ENCODE measurements at regions not wholly inside any gene's neighbourhood (a gene's known extent, or its start where the extent isn't known, plus 50 kb on each side); places are given as distances from the start of the nearest gene placed in this dataset.
"Not testable (repeated sequence)": the region's sequence is repeated elsewhere in the genome, so short reads cannot be mapped to it uniquely, and the experiment has no call there.

- Histone ChIP-seq H3K79me1 (ENCODE audit: low read length) (no peaks in the 10 kb centered on the region), H3K79me2 (ENCODE audit: control insufficient read depth, insufficient read depth, low read length, poor library complexity) (no peaks in the 10 kb centered on the region), H3K4me3 (ENCODE audit: low read depth, low read length) (no peak overlapping the region), H2BK12ac (ENCODE audit: low read length) (no peak overlapping the region), H2AFZ (ENCODE audit: insufficient read depth, low read length, poor library complexity) (no peak overlapping the region), H3K36me3 (ENCODE audit: control insufficient read depth in 1 of 2, insufficient read depth in 2 of 2, low read length in 2 of 2) (no peaks in the 10 kb centered on the region), H2AK5ac (ENCODE audit: low read length) (no peak overlapping the region), H3K27me3 (ENCODE audit: insufficient read depth, low read length) (no peaks in the 10 kb centered on the region), H4K8ac (ENCODE audit: low read depth, low read length) (no peak overlapping the region), H3K27ac (ENCODE audit: low read depth, low read length) (no peak overlapping the region), H3K9me3 (ENCODE audit: insufficient read depth, low read depth, low read length) (no peaks in the 10 kb centered on the region), H3K23ac (ENCODE audit: low read length) (no peak overlapping the region), H4K91ac (ENCODE audit: low read depth, low read length) (no peak overlapping the region), H3K18ac (ENCODE audit: low read length) (no peak overlapping the region), H3K14ac (ENCODE audit: low read length) (no peak overlapping the region), H2BK120ac (ENCODE audit: insufficient read depth, low read length, poor library complexity) (no peak overlapping the region), H4K12ac (ENCODE audit: low read depth, low read length) (no peak overlapping the region), H3K4me1 (ENCODE audit: control insufficient read depth in 1 of 2, insufficient read depth in 2 of 2, low read length in 2 of 2) (no peaks in the 10 kb centered on the region), H3K4ac (ENCODE audit: low read depth, low read length) (no peak overlapping the region), H3K9ac (ENCODE audit: low read length) (no peak overlapping the region), H3K4me2 (ENCODE audit: low read length) (no peak overlapping the region), H2BK5ac (ENCODE audit: low read depth, low read length, poor library complexity) (no peak overlapping the region)
- no CpG with 5 or more reads among the region's 4 CpGs for WGBS (ENCODE audit: extremely low coverage, insufficient coverage, insufficient read length)
- no peak for DNase-seq
These were observed 558.8 kb upstream of the CHAC2 start for GRCh38 chr2:53208815-53209214.

GRCh38 chr2:53206226-53206625, 561.4 kb upstream of the CHAC2 start:
- not testable (repeated sequence) for DNase-seq; H3K9ac ChIP-seq (ENCODE audit: low read length); H3K9me3 ChIP-seq (ENCODE audit: insufficient read depth, low read depth, low read length); H3K36me3 ChIP-seq (ENCODE audit: control insufficient read depth in 1 of 2, insufficient read depth in 2 of 2, low read length in 2 of 2); H2AK5ac ChIP-seq (ENCODE audit: low read length); H3K4ac ChIP-seq (ENCODE audit: low read depth, low read length); H3K14ac ChIP-seq (ENCODE audit: low read length); H3K27ac ChIP-seq (ENCODE audit: low read depth, low read length); H3K4me2 ChIP-seq (ENCODE audit: low read length); H3K79me2 ChIP-seq (ENCODE audit: control insufficient read depth, insufficient read depth, low read length, poor library complexity); H3K23ac ChIP-seq (ENCODE audit: low read length); H3K27me3 ChIP-seq (ENCODE audit: insufficient read depth, low read length); H3K79me1 ChIP-seq (ENCODE audit: low read length); H2BK5ac ChIP-seq (ENCODE audit: low read depth, low read length, poor library complexity); H2BK12ac ChIP-seq (ENCODE audit: low read length); H3K18ac ChIP-seq (ENCODE audit: low read length); H3K4me3 ChIP-seq (ENCODE audit: low read depth, low read length); H2BK120ac ChIP-seq (ENCODE audit: insufficient read depth, low read length, poor library complexity); H4K91ac ChIP-seq (ENCODE audit: low read depth, low read length); H4K8ac ChIP-seq (ENCODE audit: low read depth, low read length); H4K12ac ChIP-seq (ENCODE audit: low read depth, low read length); H3K4me1 ChIP-seq (ENCODE audit: control insufficient read depth in 1 of 2, insufficient read depth in 2 of 2, low read length in 2 of 2); H2AFZ ChIP-seq (ENCODE audit: insufficient read depth, low read length, poor library complexity)
- no CpG with 5 or more reads among the region's 1 CpG for WGBS (ENCODE audit: extremely low coverage, insufficient coverage, insufficient read length)

- no peaks in the 10 kb centered on the region for H3K79me2 ChIP-seq (ENCODE audit: control insufficient read depth, insufficient read depth, low read length, poor library complexity)
- peak; percentile 1 to 25 for DNase-seq
- H3K23ac ChIP-seq (ENCODE audit: low read length), result no peak overlapping the region
- H2AFZ ChIP-seq (ENCODE audit: insufficient read depth, low read length, poor library complexity), result no peak overlapping the region
- H4K12ac ChIP-seq (ENCODE audit: low read depth, low read length), result no peak overlapping the region
- H3K14ac ChIP-seq (ENCODE audit: low read length), result no peak overlapping the region
- H3K36me3 ChIP-seq (ENCODE audit: control insufficient read depth in 1 of 2, insufficient read depth in 2 of 2, low read length in 2 of 2), result no peaks in the 10 kb centered on the region
- H3K9me3 ChIP-seq (ENCODE audit: insufficient read depth, low read depth, low read length), result no peaks in the 10 kb centered on the region
- no peak overlapping the region for H2AK5ac ChIP-seq (ENCODE audit: low read length)
- no peaks in the 10 kb centered on the region for H3K4me1 ChIP-seq (ENCODE audit: control insufficient read depth in 1 of 2, insufficient read depth in 2 of 2, low read length in 2 of 2)
- no peaks in the 10 kb centered on the region for H3K27me3 ChIP-seq (ENCODE audit: insufficient read depth, low read length)
- no peak overlapping the region for H4K91ac ChIP-seq (ENCODE audit: low read depth, low read length)
- no peak overlapping the region for H3K27ac ChIP-seq (ENCODE audit: low read depth, low read length)
- no peak overlapping the region for H2BK12ac ChIP-seq (ENCODE audit: low read length)
- no CpG with 5 or more reads among the region's 3 CpGs for WGBS (ENCODE audit: extremely low coverage, insufficient coverage, insufficient read length)
- no peak overlapping the region for H2BK120ac ChIP-seq (ENCODE audit: insufficient read depth, low read length, poor library complexity)
- H3K9ac ChIP-seq (ENCODE audit: low read length), result no peak overlapping the region
- no peak overlapping the region for H3K4ac ChIP-seq (ENCODE audit: low read depth, low read length)
- H3K79me1 ChIP-seq (ENCODE audit: low read length), result no peaks in the 10 kb centered on the region
- no peak overlapping the region for H3K4me3 ChIP-seq (ENCODE audit: low read depth, low read length)
- no peak overlapping the region for H4K8ac ChIP-seq (ENCODE audit: low read depth, low read length)
- H3K4me2 ChIP-seq (ENCODE audit: low read length), result no peak overlapping the region
- no peak overlapping the region for H2BK5ac ChIP-seq (ENCODE audit: low read depth, low read length, poor library complexity)
- no peak overlapping the region for H3K18ac ChIP-seq (ENCODE audit: low read length)
These were observed 565.5 kb upstream of the CHAC2 start for GRCh38 chr2:53202063-53202462.

- no peak overlapping the region for H2BK120ac ChIP-seq (ENCODE audit: insufficient read depth, low read length, poor library complexity)
- no peak overlapping the region for H4K91ac ChIP-seq (ENCODE audit: low read depth, low read length)
- H3K79me2 ChIP-seq (ENCODE audit: control insufficient read depth, insufficient read depth, low read length, poor library complexity), result no peaks in the 10 kb centered on the region
- no peak overlapping the region for H3K18ac ChIP-seq (ENCODE audit: low read length)
- no peak overlapping the region for H3K23ac ChIP-seq (ENCODE audit: low read length)
- H2BK5ac ChIP-seq (ENCODE audit: low read depth, low read length, poor library complexity), result no peak overlapping the region
- no peak overlapping the region for H3K4ac ChIP-seq (ENCODE audit: low read depth, low read length)
- no peaks in the 10 kb centered on the region for H3K79me1 ChIP-seq (ENCODE audit: low read length)
- H3K27ac ChIP-seq (ENCODE audit: low read depth, low read length), result no peak overlapping the region
- no peaks in the 10 kb centered on the region for H3K4me1 ChIP-seq (ENCODE audit: control insufficient read depth in 1 of 2, insufficient read depth in 2 of 2, low read length in 2 of 2)
- no peaks in the 10 kb centered on the region for H3K36me3 ChIP-seq (ENCODE audit: control insufficient read depth in 1 of 2, insufficient read depth in 2 of 2, low read length in 2 of 2)
- no peak overlapping the region for H2AFZ ChIP-seq (ENCODE audit: insufficient read depth, low read length, poor library complexity)
- no peak overlapping the region for H3K4me3 ChIP-seq (ENCODE audit: low read depth, low read length)
- H3K27me3 ChIP-seq (ENCODE audit: insufficient read depth, low read length), result no peaks in the 10 kb centered on the region
- no peak overlapping the region for H2AK5ac ChIP-seq (ENCODE audit: low read length)
- no peak overlapping the region for H3K14ac ChIP-seq (ENCODE audit: low read length)
- WGBS (ENCODE audit: extremely low coverage, insufficient coverage, insufficient read length), result no CpG with 5 or more reads among the region's 3 CpGs
- no peak overlapping the region for H4K8ac ChIP-seq (ENCODE audit: low read depth, low read length)
- no peak overlapping the region for H4K12ac ChIP-seq (ENCODE audit: low read depth, low read length)
- H3K9ac ChIP-seq (ENCODE audit: low read length), result no peak overlapping the region
- H3K9me3 ChIP-seq (ENCODE audit: insufficient read depth, low read depth, low read length), result no peaks in the 10 kb centered on the region
- no peak for DNase-seq
- no peak overlapping the region for H2BK12ac ChIP-seq (ENCODE audit: low read length)
- H3K4me2 ChIP-seq (ENCODE audit: low read length), result no peak overlapping the region
These were observed 567.5 kb upstream of the CHAC2 start for GRCh38 chr2:53200072-53200471.

All from trophoblast cell (in vitro differentiated cells and primary cell).